Left lung (tissue), 4 donors: ENCODE measurements at regions not wholly inside any gene's neighbourhood (a gene's known extent, or its start where the extent isn't known, plus 50 kb on each side); places are given as distances from the start of the nearest gene placed in this dataset.
A peak's percentile ranks its signal among the peaks of the same experiment; 100 is the strongest.
"Not testable (repeated sequence)": the region's sequence is repeated elsewhere in the genome, so short reads cannot be mapped to it uniquely, and the experiment has no call there.

Experiments used
- ATAC-seq: fragments of 200-7000 bp; cut with Tn5 transposase; one replicate; pipeline ENCODE4 v1.9.1; 2020; ENCODE audit warnings: moderate library complexity
- DNase-seq, 4 donors: peaks; one replicate each; pipeline ENCODE4 v3.0.0-alpha.2; 2013 to 2020
- H3K27ac ChIP-seq, 2 donors: fragments of 200-600 bp; sonication (generic) in 1 of 2; one replicate each; pipeline versions ENCODE4 v1.5.0 to v1.8.0; 2020 to 2021
- H3K27me3 ChIP-seq, 2 donors: fragments of 200-600 bp; sonication (generic) in 1 of 2; one replicate each; pipeline versions ENCODE4 v1.5.0 to v1.8.0; 2020 to 2021
- H3K36me3 ChIP-seq, 2 donors: fragments of 200-600 bp; sonication (generic) in 1 of 2; one replicate each; pipeline versions ENCODE4 v1.5.0 to v1.8.0; 2020 to 2021
- H3K4me1 ChIP-seq, 2 donors: fragments of 200-600 bp; one replicate each; pipeline ENCODE4 v1.8.0; 2021
- H3K4me3 ChIP-seq, 2 donors: fragments of 200-600 bp; sonication (generic) in 1 of 2; one replicate each; pipeline versions ENCODE4 v1.5.0 to v1.8.0; 2020 to 2021; ENCODE audit warnings: mild to moderate bottlenecking in 1 of 2
- H3K9me3 ChIP-seq, 2 donors: fragments of 200-600 bp; sonication (generic) in 1 of 2; one replicate each; pipeline versions ENCODE4 v1.5.0 to v1.8.0; 2020 to 2021
- CTCF ChIP-seq, 2 donors: fragments of 200-600 bp; sonication (generic) in 1 of 2; IDR thresholded peaks; one replicate each; pipeline versions ENCODE4 v1.5.0 to v1.8.0; 2021; ENCODE audit warnings: antibody characterized with exemption in 2 of 2
- intact Hi-C, 2 donors: fragments of 100-400 bp; cut with DNase I; formaldehyde crosslinking; loops; one replicate each; pipeline versions ENCODE4 v1.11.2 to v1.14.2; 2022
- donor health status: DM: no; HTN: yes; CAD: no.
- donor health status: DM: no; HTN: no; CAD: no.

DNA sequence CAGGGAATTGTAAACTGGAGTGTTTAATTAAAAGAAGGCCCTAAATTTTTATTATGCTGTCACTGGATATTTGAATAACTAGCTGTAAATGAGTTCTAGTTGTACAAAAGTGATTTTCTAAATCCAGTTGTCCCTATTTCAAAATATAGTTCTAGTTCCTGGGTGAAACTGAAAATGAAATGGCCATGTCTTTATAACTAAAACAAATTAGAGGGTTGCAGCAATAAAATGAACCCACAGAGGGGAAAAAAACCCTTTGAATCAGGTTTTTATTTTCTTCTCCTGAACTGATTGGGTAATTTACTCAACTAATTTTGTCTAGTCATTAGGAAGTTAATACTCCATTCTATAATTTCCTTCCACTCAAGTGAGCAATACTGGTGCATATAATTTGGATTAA lies 55.6 kb upstream of the MAP4K3 start:
- intact Hi-C loops: no loop called here
- ATAC-seq (no peak), DNase-seq (no peak)
- Histone ChIP-seq H3K27me3 (no peaks in the 10 kb centered on the region), H3K9me3 (no peaks in the 10 kb centered on the region), H3K4me1 (peaks cover 0 to 33% of the 10 kb centered on the region in 2 donors), H3K36me3 (no peaks in the 10 kb centered on the region), H3K4me3 (no peak overlapping the region), H3K27ac (peak overlapping the region; percentile 64 to 68)
- TF ChIP-seq CTCF (IDR thresholded peaks at IDR 0.05): no peak

- DNase-seq (peak in 1 of 4 donors; percentile 39), ATAC-seq (peak; percentile 63)
- Histone ChIP-seq H3K4me3 (no peak overlapping the region), H3K9me3 (no peaks in the 10 kb centered on the region), H3K27ac (no peak overlapping the region), H3K36me3 (no peaks in the 10 kb centered on the region), H3K27me3 (no peaks in the 10 kb centered on the region), H3K4me1 (peaks cover 0 to 21% of the 10 kb centered on the region in 2 donors)
- TF ChIP-seq CTCF (IDR thresholded peaks at IDR 0.05): no peak
- intact Hi-C loops: no loop called here
Observed at GRCh38 chr2:39494784-39495251, 57.7 kb upstream of the MAP4K3 start.

DNA sequence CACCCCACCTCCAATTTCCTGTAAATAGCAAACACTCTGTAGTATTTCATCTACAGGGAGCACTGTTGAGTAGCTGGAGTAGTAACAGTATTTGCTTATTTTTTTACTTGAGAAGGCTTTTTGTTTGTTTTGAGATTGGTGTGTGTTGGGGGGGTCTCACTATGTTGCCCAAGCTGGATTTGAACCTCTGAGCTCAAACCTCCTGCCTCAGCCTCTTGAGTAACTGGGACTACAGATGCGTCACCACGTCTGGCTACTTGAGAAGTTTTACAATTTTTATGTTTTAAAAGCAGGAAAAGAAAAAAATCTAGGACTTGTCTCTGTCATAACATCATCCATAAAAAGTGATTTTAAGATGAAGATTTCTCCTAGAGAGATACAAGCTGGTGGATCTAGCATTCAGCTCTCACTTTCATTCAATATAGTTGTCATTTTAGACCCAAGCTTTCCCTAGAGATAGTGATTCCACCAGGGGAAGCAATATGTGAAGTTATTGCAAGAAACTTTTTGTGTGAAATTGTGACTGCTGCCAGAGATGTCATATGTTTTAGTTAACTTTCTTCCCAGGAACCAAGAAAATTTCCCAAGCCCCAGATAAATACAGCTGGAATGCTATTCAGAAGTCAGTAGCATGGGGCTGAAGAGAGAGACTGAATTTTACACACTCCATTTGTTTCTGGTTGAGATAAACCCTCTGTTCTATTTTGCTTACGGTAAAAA lies 60.2 kb upstream of the MAP4K3 start:
- intact Hi-C loops: no loop called here
- Histone ChIP-seq H3K36me3 (no peaks in the 10 kb centered on the region), H3K27ac (peak overlapping the region in 1 of 2 donors; percentile 3), H3K4me3 (no peak overlapping the region), H3K4me1 (peaks cover 0 to 14% of the 10 kb centered on the region in 2 donors), H3K27me3 (no peaks in the 10 kb centered on the region), H3K9me3 (no peaks in the 10 kb centered on the region)
- ATAC-seq: peak; percentile 15
- TF ChIP-seq CTCF (IDR thresholded peaks at IDR 0.05): no peak
- DNase-seq: peak in 2 of 4 donors; percentile 83 to 90

DNA sequence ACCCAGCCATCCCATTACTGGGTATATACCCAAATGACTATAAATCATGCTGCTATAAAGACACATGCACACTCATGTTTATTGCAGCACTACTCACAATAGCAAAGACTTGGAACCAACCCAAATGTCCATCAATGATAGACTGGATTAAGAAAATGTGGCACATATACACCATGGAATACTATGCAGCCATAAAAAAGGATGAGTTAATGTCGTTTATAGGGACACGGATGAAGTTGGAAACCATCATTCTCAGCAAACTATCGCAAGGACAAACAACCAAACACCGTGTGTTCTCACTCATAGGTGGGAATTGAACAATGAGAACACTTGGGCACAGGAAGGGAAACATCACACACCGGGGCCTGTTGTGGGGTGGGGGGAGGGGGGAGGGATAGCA lies 61.1 kb upstream of the MAP4K3 start:
- DNase-seq, H3K36me3 ChIP-seq, ATAC-seq, intact Hi-C loops, H3K27ac ChIP-seq, H3K4me3 ChIP-seq, H3K27me3 ChIP-seq, H3K4me1 ChIP-seq, H3K9me3 ChIP-seq: not testable (repeated sequence)

DNA sequence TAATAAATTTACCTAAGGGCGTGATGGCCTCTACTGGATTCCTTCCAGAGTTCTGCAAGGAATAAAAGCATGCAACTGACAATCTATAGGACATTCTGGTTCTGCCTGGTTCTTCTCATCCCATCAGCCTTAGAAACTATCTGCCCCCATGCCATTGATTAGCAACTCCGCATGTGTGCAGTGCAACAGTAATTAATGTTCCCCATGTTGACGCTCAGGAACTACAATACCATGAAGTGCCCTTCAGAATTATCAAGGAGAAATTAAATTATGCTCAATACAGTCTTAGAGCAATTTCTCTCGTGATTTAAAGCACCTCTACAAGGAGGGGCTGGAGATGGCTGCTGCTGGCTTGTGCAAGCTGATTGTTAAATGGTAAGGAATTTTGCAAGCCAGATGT lies 61.7 kb upstream of the MAP4K3 start:
- Histone ChIP-seq H3K4me3 (no peak overlapping the region), H3K27me3 (no peaks in the 10 kb centered on the region), H3K27ac (no peak overlapping the region), H3K9me3 (no peaks in the 10 kb centered on the region), H3K4me1 (peaks cover 0 to 9% of the 10 kb centered on the region in 2 donors), H3K36me3 (no peaks in the 10 kb centered on the region)
- intact Hi-C loops: no loop called here
- ATAC-seq (no peak), DNase-seq (no peak)
- no peak for TF ChIP-seq CTCF (IDR thresholded peaks at IDR 0.05)

GRCh38 chr2:39499336-39499735 lies 62.3 kb upstream of the MAP4K3 start:
- H3K27me3 ChIP-seq: no peaks in the 10 kb centered on the region
- intact Hi-C loops: no loop called here
- no peaks in the 10 kb centered on the region for H3K9me3 ChIP-seq
- TF ChIP-seq CTCF (IDR thresholded peaks at IDR 0.05): no peak
- no peak for ATAC-seq
- no peak overlapping the region for H3K4me3 ChIP-seq
- H3K27ac ChIP-seq: no peak overlapping the region
- H3K36me3 ChIP-seq: no peaks in the 10 kb centered on the region
- no peak for DNase-seq
- H3K4me1 ChIP-seq: peaks cover 3 to 14% of the 10 kb centered on the region in 2 donors
